K562 (cell line): ENCODE measurements at regions not wholly inside any gene's neighbourhood (a gene's known extent, or its start where the extent isn't known, plus 50 kb on each side); places are given as distances from the start of the nearest gene placed in this dataset.

ENCODE experiments used
- ATAC-seq: fragments of 200-7000 bp; cut with Tn5 transposase; 3 replicates; pipeline ENCODE4 v1.9.1; 2020; ENCODE audit warnings: moderate library complexity
- BruUV-seq: library from RNA; stranded (reverse); fragments of 400-500 nt; replicated peaks from 2 replicates; lab custom pipeline; 2021; lab: Mats Ljungman, UMichigan
- CTCF ChIA-PET: fragments of 300-600 bp; formaldehyde crosslinking; extraction: SDS; loops from one replicate; lab custom pipeline; 2021; ENCODE audit warnings: low intra/inter-chr PET ratio; lab: Yijun Ruan, JAX
- POLR2A ChIA-PET: fragments of 300-600, 350-650 bp; sonication (Branson Sonifier 250); formaldehyde crosslinking; extraction: SDS; loops from one replicate; lab custom pipeline; 2021; ENCODE audit warnings: antibody characterized with exemption, inconsistent platforms; lab: Yijun Ruan, JAX
- DNase-seq, 4 experiments: peaks; one replicate each; pipeline versions ENCODE4 v3.0.0 to v3.0.0-alpha.2; 2011 to 2018; ENCODE audit warnings: low spot score in 3 of 4, mixed read lengths in 3 of 4; ENCODE audit errors: extremely low read depth in 1 of 4
- FAIRE-seq: peaks from 2 replicates; lab custom pipeline; 2011; peaks lifted over from hg19 to GRCh38; lab: Jason Lieb, UNC
- H2AFZ ChIP-seq: 2 replicates; pipeline ENCODE4 v1.6.0; 2011; ENCODE audit warnings: low read depth, low read length, control low read depth, inconsistent platforms
- H3K27ac ChIP-seq: fragments of 200-600 bp; 3 replicates; pipeline ENCODE4 v1.8.0; 2011; ENCODE audit warnings: low read depth, mild to moderate bottlenecking, control low read depth, inconsistent platforms, low read length, moderate library complexity, mixed read lengths; ENCODE audit errors: extremely low read depth
- H3K27me3 ChIP-seq, 2 experiments: fragments of 300-600 bp in 1 of 2; 2 replicates in 1 of 2; 3 replicates in 1 of 2; pipeline versions ENCODE4 v1.6.0 to v1.8.0; 2011; ENCODE audit warnings: inconsistent platforms in 2 of 2, low read length in 2 of 2, mild to moderate bottlenecking in 1 of 2, mixed read lengths in 1 of 2, moderate library complexity in 1 of 2; ENCODE audit not compliant: control insufficient read depth in 2 of 2, insufficient read depth in 2 of 2
- H3K36me3 ChIP-seq: fragments of 300-600 bp; 3 replicates; pipeline ENCODE4 v1.8.0; 2011; ENCODE audit warnings: mild to moderate bottlenecking, low read length, inconsistent platforms; ENCODE audit not compliant: control insufficient read depth, insufficient read depth
- H3K4me1 ChIP-seq, 2 experiments: fragments of 200-600 bp in 1 of 2; replicated peaks in 1 of 2; 2 replicates in 1 of 2; 3 replicates in 1 of 2; pipeline versions ENCODE4 v1.5.1 to v1.8.0; 2011; ENCODE audit warnings: inconsistent platforms in 2 of 2, low read length in 2 of 2, mild to moderate bottlenecking in 1 of 2, mixed read lengths in 1 of 2, moderate library complexity in 1 of 2; ENCODE audit not compliant: control insufficient read depth in 2 of 2, insufficient read depth in 2 of 2
- H3K4me2 ChIP-seq: 2 replicates; pipeline ENCODE4 v1.6.1; 2011; ENCODE audit warnings: low read length, control low read depth, inconsistent platforms, mixed read lengths; ENCODE audit not compliant: insufficient read depth
- H3K4me3 ChIP-seq: fragments of 200-600 bp; sonication (generic), shearing (Covaris generic); 2 replicates; pipeline ENCODE4 v1.5.1; 2016; ENCODE audit warnings: control low read depth, inconsistent platforms
- H3K79me2 ChIP-seq: fragments of 200-600 bp; 3 replicates; pipeline ENCODE4 v1.8.0; 2011; ENCODE audit warnings: low read length, inconsistent platforms; ENCODE audit not compliant: control insufficient read depth, insufficient read depth
- H3K9ac ChIP-seq, 2 experiments: 2 replicates each; pipeline versions ENCODE4 v1.6.0 to v1.6.1; 2011; ENCODE audit warnings: low read depth in 2 of 2, low read length in 2 of 2, control low read depth in 1 of 2, inconsistent platforms in 1 of 2, mild to moderate bottlenecking in 1 of 2, mixed read lengths in 1 of 2; ENCODE audit not compliant: insufficient read depth in 1 of 2
- H3K9me1 ChIP-seq: one replicate; pipeline ENCODE4 v1.6.0; 2011; ENCODE audit warnings: inconsistent platforms, mild to moderate bottlenecking, low read length, moderate library complexity; ENCODE audit not compliant: control insufficient read depth, insufficient read depth
- H3K9me3 ChIP-seq: replicated peaks from 2 replicates; pipeline ENCODE4 v1.5.1; 2011; ENCODE audit warnings: low read depth, low read length, inconsistent platforms; ENCODE audit not compliant: control insufficient read depth, insufficient read depth
- H4K20me1 ChIP-seq: replicated peaks from 2 replicates; pipeline ENCODE4 v1.6.1; 2011; ENCODE audit warnings: low read length, inconsistent platforms, mixed read lengths; ENCODE audit not compliant: control insufficient read depth, insufficient read depth
- GATA2 ChIP-seq: sonication (generic); formaldehyde crosslinking; IDR thresholded peaks from 2 replicates; pipeline ENCODE4 v1.4.0; 2020; ENCODE audit warnings: mild to moderate bottlenecking, missing genetic modification reagents
- MTA1 ChIP-seq: fragments of 450-650 bp; IDR thresholded peaks from 2 replicates; pipeline ENCODE4 v1.6.1; 2017; ENCODE audit warnings: borderline replicate concordance
- MYBL2 ChIP-seq, 2 experiments: fragments of 450-650 bp in 1 of 2; sonication (generic) in 1 of 2; formaldehyde crosslinking in 1 of 2; IDR thresholded peaks; 2 replicates each; pipeline versions ENCODE4 v1.6.1 to v1.8.1; 2017 to 2022; ENCODE audit warnings: borderline replicate concordance in 1 of 2, inconsistent platforms in 1 of 2, low read depth in 1 of 2, mild to moderate bottlenecking in 1 of 2, missing genetic modification reagents in 1 of 2, moderate library complexity in 1 of 2
- PKNOX1 ChIP-seq: fragments of 450-650 bp; IDR thresholded peaks from 2 replicates; pipeline ENCODE4 v1.6.1; 2016
- PTBP1 ChIP-seq: fragments of 200-400 bp; formaldehyde crosslinking; IDR thresholded peaks from 2 replicates; pipeline ENCODE4 v1.6.1; 2017; ENCODE audit warnings: low read depth, low read length
- SIN3B ChIP-seq: fragments of 450-650 bp; IDR thresholded peaks from 2 replicates; pipeline ENCODE4 v1.6.1; 2017; ENCODE audit warnings: low read depth, mild to moderate bottlenecking, moderate library complexity
- THRA ChIP-seq: fragments of 450-650 bp; IDR thresholded peaks from 2 replicates; pipeline ENCODE4 v1.6.1; 2017; ENCODE audit warnings: mild to moderate bottlenecking, moderate library complexity
- U2AF1 ChIP-seq: fragments of 200-400 bp; formaldehyde crosslinking; optimal IDR thresholded peaks from 2 replicates; pipeline ENCODE3; 2017; ENCODE audit warnings: mild to moderate bottlenecking, low read depth, low read length, moderate library complexity
- U2AF2 ChIP-seq: fragments of 200-400 bp; formaldehyde crosslinking; optimal IDR thresholded peaks from 2 replicates; pipeline ENCODE3; 2017; ENCODE audit warnings: low read depth, mild to moderate bottlenecking, low read length
- ZNF197 ChIP-seq: fragments of 200-800 bp; sonication (Bioruptor generic); IDR thresholded peaks from 2 replicates; pipeline ENCODE4 v1.6.1; 2016; ENCODE audit warnings: low read depth, missing genetic modification characterization, missing compliant biosample characterization
- ZNF217 ChIP-seq: sonication (generic); formaldehyde crosslinking; IDR thresholded peaks from 2 replicates; pipeline ENCODE4 v1.8.0; 2022; ENCODE audit warnings: mild to moderate bottlenecking, missing genetic modification reagents
- ZNF277 ChIP-seq: fragments of 250-450 bp; sonication (Bioruptor Pico); IDR thresholded peaks from 2 replicates; pipeline ENCODE4 v1.8.0; 2022; ENCODE audit warnings: inconsistent platforms, mild to moderate bottlenecking, moderate library complexity, borderline replicate concordance
- ZNF586 ChIP-seq: fragments of 450-650 bp; formaldehyde crosslinking; conservative IDR thresholded peaks from 2 replicates; pipeline ENCODE4 v1.4.0; 2020; ENCODE audit warnings: mild to moderate bottlenecking, moderate library complexity
- ZNF764 ChIP-seq: fragments of 250-450 bp; sonication (Bioruptor Pico); IDR thresholded peaks from 2 replicates; pipeline ENCODE4 v1.4.0; 2020; ENCODE audit warnings: low read depth, mild to moderate bottlenecking, moderate library complexity
- ZNF778 ChIP-seq: fragments of 450-650 bp; formaldehyde crosslinking; IDR thresholded peaks from 2 replicates; pipeline ENCODE4 v1.4.0; 2020; ENCODE audit warnings: mild to moderate bottlenecking, moderate library complexity
- WGBS: fragments of 100-300 bp; shearing (Covaris generic); methylation state at CpG from one replicate; pipeline ENCODE4 v1.1.6; 2016; ENCODE audit warnings: low coverage, mixed read lengths; ENCODE audit not compliant: insufficient coverage; ENCODE audit errors: missing lambda C conversion rate; 5-methylcytosine and 5-hydroxymethylcytosine counted together
- in situ Hi-C: fragments of 300-500 bp; cut with MboI; formaldehyde crosslinking; loops from 4 replicates; pipeline ENCODE4 v1.15.0; 2018; ENCODE audit warnings: inconsistent platforms, mixed read lengths
- intact Hi-C: fragments of 100-400 bp; cut with micrococcal nuclease; formaldehyde crosslinking; loops from 2 replicates; pipeline ENCODE4 v1.14.2; 2022

GRCh38 chr14:54252072-54252730, 144.6 kb upstream of the CDKN3 start:
- in situ Hi-C loops (no loop called here), intact Hi-C loops (no loop called here)
- Histone ChIP-seq H3K4me2 (no peak overlapping the region), H3K4me3 (no peak overlapping the region), H3K27me3 (no peaks in the 10 kb centered on the region; a peak in 1 of 5 replicates), H3K79me2 (no peaks in the 10 kb centered on the region), H3K9me3 (no peaks in the 10 kb centered on the region), H3K9me1 (no peaks in the 10 kb centered on the region), H3K27ac (no peak overlapping the region), H4K20me1 (no peaks in the 10 kb centered on the region), H3K4me1 (no peaks in the 10 kb centered on the region), H3K9ac (no peak overlapping the region), H2AFZ (no peak overlapping the region), H3K36me3 (no peaks in the 10 kb centered on the region)
- DNase-seq, result no peak
- BruUV-seq, result no TSS peak
- WGBS, result 0% methylated on average over 2 of the region's 2 CpGs
- TF ChIP-seq PKNOX1, result no peak
- no peak for TF ChIP-seq PTBP1
- TF ChIP-seq ZNF217 (CRISPR knock-in tag), result no peak
- TF ChIP-seq ZNF586 (CRISPR knock-in tag), result no peak
- no peak for TF ChIP-seq ZNF197 (CRISPR knock-in tag)
- TF ChIP-seq ZNF277, result no peak
- no peak for TF ChIP-seq SIN3B
- TF ChIP-seq THRA, result no peak
- TF ChIP-seq MTA1, result no peak
- TF ChIP-seq U2AF2, result no peak
- no peak for TF ChIP-seq U2AF1
- TF ChIP-seq ZNF764 (CRISPR knock-in tag), result no peak
- TF ChIP-seq MYBL2 (IDR thresholded peaks at IDR 0.05; ENCODE audit: low read depth), result no peak
- no peak for TF ChIP-seq MYBL2 (CRISPR knock-in tag; IDR thresholded peaks at IDR 0.05; ENCODE audit: borderline replicate concordance)
- TF ChIP-seq GATA2 (CRISPR knock-in tag), result no peak
- TF ChIP-seq ZNF778 (CRISPR knock-in tag), result no peak
- ChIA-PET CTCF (no interaction called here), POLR2A (no interaction called here)
- no peak for ATAC-seq
- no peak for FAIRE-seq
